Lower lobe of right lung (tissue), 2 donors: ENCODE measurements at regions not wholly inside any gene's neighbourhood (a gene's known extent, or its start where the extent isn't known, plus 50 kb on each side); places are given as distances from the start of the nearest gene placed in this dataset.
"Not testable (repeated sequence)": the region's sequence is repeated elsewhere in the genome, so short reads cannot be mapped to it uniquely, and the experiment has no call there.

Experiments
- ATAC-seq, 2 donors: fragments of 200-7000 bp; cut with Tn5 transposase; one replicate each; pipeline ENCODE4 v1.9.1; 2020 to 2022; ENCODE audit warnings: mild to moderate bottlenecking in 2 of 2, moderate library complexity in 2 of 2
- DNase-seq: peaks from one replicate; pipeline ENCODE4 v3.0.0-alpha.2; 2020
- H3K27ac ChIP-seq: fragments of 200-600 bp; one replicate; pipeline ENCODE4 v1.8.0; 2022
- H3K27me3 ChIP-seq: fragments of 200-600 bp; one replicate; pipeline ENCODE4 v1.8.0; 2022; ENCODE audit warnings: low read depth
- H3K36me3 ChIP-seq: fragments of 200-600 bp; one replicate; pipeline ENCODE4 v1.8.0; 2022; ENCODE audit warnings: mild to moderate bottlenecking
- H3K4me1 ChIP-seq: fragments of 200-600 bp; one replicate; pipeline ENCODE4 v1.8.0; 2022
- H3K4me3 ChIP-seq: fragments of 200-600 bp; one replicate; pipeline ENCODE4 v1.8.0; 2022; ENCODE audit warnings: mild to moderate bottlenecking
- H3K9me3 ChIP-seq: fragments of 200-600 bp; one replicate; pipeline ENCODE4 v1.8.0; 2022
- intact Hi-C: fragments of 100-400 bp; cut with DNase I; formaldehyde crosslinking; loops from one replicate; pipeline ENCODE4 v1.11.0; 2022
- TF ChIP-seq, protein P1 (sequence below): fragments of 200-600 bp; IDR thresholded peaks from one replicate; pipeline ENCODE4 v1.8.0; 2022; ENCODE audit warnings: antibody characterized with exemption, mild to moderate bottlenecking
- donor health status: DM: no; HTN: yes; CAD: no; lungs with severe emphysema.

- Histone ChIP-seq H3K9me3 (peaks cover 7% of the 10 kb centered on the region), H3K4me3 (no peak overlapping the region), H3K27me3 (no peaks in the 10 kb centered on the region), H3K27ac (no peak overlapping the region), H3K36me3 (no peaks in the 10 kb centered on the region), H3K4me1 (no peaks in the 10 kb centered on the region)
- ATAC-seq (no peak), DNase-seq (no peak)
- TF ChIP-seq, protein P1, sequence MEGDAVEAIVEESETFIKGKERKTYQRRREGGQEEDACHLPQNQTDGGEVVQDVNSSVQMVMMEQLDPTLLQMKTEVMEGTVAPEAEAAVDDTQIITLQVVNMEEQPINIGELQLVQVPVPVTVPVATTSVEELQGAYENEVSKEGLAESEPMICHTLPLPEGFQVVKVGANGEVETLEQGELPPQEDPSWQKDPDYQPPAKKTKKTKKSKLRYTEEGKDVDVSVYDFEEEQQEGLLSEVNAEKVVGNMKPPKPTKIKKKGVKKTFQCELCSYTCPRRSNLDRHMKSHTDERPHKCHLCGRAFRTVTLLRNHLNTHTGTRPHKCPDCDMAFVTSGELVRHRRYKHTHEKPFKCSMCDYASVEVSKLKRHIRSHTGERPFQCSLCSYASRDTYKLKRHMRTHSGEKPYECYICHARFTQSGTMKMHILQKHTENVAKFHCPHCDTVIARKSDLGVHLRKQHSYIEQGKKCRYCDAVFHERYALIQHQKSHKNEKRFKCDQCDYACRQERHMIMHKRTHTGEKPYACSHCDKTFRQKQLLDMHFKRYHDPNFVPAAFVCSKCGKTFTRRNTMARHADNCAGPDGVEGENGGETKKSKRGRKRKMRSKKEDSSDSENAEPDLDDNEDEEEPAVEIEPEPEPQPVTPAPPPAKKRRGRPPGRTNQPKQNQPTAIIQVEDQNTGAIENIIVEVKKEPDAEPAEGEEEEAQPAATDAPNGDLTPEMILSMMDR, result no peak
- intact Hi-C loops, result no loop called here
Measured at GRCh38 chr12:97983796-97984195, 521.2 kb downstream of the RMST start.

GRCh38 chr12:97984436-97984835 is 521.8 kb downstream of the RMST start:
- H3K4me1 ChIP-seq, result no peaks in the 10 kb centered on the region
- DNase-seq (no peak), ATAC-seq (no peak)
- H3K4me3 ChIP-seq, result no peak overlapping the region
- H3K36me3 ChIP-seq, result no peaks in the 10 kb centered on the region
- intact Hi-C loops, result no loop called here
- H3K27ac ChIP-seq, result no peak overlapping the region
- TF ChIP-seq, protein P1, result no peak
- no peaks in the 10 kb centered on the region for H3K27me3 ChIP-seq
- H3K9me3 ChIP-seq, result peaks cover 7% of the 10 kb centered on the region

DNA sequence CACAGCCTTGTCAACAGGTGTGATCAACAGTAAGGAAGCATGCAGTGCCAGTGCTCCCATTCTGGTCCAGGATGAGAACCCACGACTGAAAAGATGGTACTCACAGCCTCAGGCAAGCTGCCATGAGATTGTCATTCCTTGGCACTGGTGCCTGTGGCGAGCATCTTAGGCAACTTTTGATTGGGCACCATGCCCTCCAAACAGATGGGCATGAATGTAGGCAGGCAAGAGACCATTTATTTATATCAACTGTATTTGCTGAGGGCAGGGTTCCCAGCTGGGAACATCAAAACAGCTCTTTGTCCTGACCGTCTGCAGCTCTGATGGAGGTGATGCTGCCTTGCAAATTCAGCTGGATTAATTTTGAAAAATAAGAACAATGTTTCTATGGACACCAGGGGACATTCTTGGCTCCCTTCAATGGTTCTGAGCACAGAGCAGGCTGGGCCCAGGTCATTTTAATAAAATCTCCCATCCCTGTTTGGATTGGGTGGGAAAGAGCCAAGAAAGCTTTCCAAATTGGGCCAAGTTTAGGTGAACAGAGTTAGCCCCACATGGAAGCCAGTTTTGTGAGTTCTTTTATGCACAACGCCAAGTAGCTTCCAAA is 522.5 kb downstream of the RMST start:
- Histone ChIP-seq H3K9me3 (peaks cover 7% of the 10 kb centered on the region), H3K4me1 (no peaks in the 10 kb centered on the region), H3K36me3 (no peaks in the 10 kb centered on the region), H3K4me3 (no peak overlapping the region), H3K27me3 (no peaks in the 10 kb centered on the region), H3K27ac (no peak overlapping the region)
- intact Hi-C loops, result no loop called here
- ATAC-seq (no peak), DNase-seq (no peak)
- TF ChIP-seq, protein P1, result no peak

DNA sequence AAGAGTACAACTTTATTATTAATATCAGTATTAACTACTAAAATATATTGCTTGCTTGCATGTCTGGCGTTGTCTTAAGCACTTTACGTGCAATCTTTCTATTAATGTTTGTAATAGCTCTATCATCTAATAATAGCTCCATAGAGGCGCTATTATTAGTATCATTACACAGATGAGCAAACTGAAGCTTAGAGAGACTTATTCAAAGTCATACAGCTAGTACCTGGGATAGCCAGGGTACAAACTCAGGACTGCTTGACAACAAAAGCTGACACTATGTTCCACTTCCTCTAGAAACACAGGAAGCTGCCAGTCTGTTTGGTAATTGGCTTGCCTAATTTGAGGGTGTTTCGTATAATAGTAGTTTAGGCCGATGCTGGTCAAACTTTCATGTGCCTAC is 523.2 kb downstream of the RMST start:
- Histone ChIP-seq H3K4me1 (no peaks in the 10 kb centered on the region), H3K4me3 (no peak overlapping the region), H3K27ac (no peak overlapping the region), H3K36me3 (no peaks in the 10 kb centered on the region), H3K27me3 (no peaks in the 10 kb centered on the region), H3K9me3 (peaks cover 7% of the 10 kb centered on the region)
- no peak for ATAC-seq
- intact Hi-C loops, result no loop called here
- DNase-seq, result no peak
- TF ChIP-seq, protein P1, result no peak

GRCh38 chr12:97988588-97988987 is 526.0 kb downstream of the RMST start:
- H3K27me3 ChIP-seq, DNase-seq, H3K4me1 ChIP-seq, ATAC-seq, H3K36me3 ChIP-seq, H3K27ac ChIP-seq, intact Hi-C loops, H3K4me3 ChIP-seq: not testable (repeated sequence)
- H3K9me3 ChIP-seq, result peaks cover 10% of the 10 kb centered on the region

GRCh38 chr12:97989366-97989940 is 525.9 kb upstream of the TMPO start:
- H3K4me1 ChIP-seq, result no peaks in the 10 kb centered on the region
- peaks cover 10% of the 10 kb centered on the region for H3K9me3 ChIP-seq
- no peaks in the 10 kb centered on the region for H3K36me3 ChIP-seq
- intact Hi-C loops, result no loop called here
- H3K27ac ChIP-seq, result no peak overlapping the region
- DNase-seq (no peak), ATAC-seq (no peak)
- TF ChIP-seq, protein P1, result no peak
- H3K4me3 ChIP-seq, result no peak overlapping the region
- H3K27me3 ChIP-seq, result no peaks in the 10 kb centered on the region
